Mammary epithelial cell (primary cell): ENCODE measurements at regions not wholly inside any gene's neighbourhood (a gene's known extent, or its start where the extent isn't known, plus 50 kb on each side); places are given as distances from the start of the nearest gene placed in this dataset.

ENCODE experiments used
- CTCF ChIP-seq, 2 donors: IDR thresholded peaks in 1 of 2; conservative IDR thresholded peaks in 1 of 2; 2 replicates each; pipeline ENCODE4 v1.5.1; 2011 to 2012; ENCODE audit warnings: inconsistent platforms in 2 of 2, low read length in 2 of 2, mild to moderate bottlenecking in 2 of 2, control low read depth in 1 of 2, low read depth in 1 of 2; ENCODE audit not compliant: insufficient read depth in 1 of 2; ENCODE audit errors: extremely low read depth in 1 of 2
- EZH2 ChIP-seq: IDR thresholded peaks from 2 replicates; pipeline ENCODE4 v1.6.1; 2012; ENCODE audit warnings: low read length, inconsistent platforms, borderline replicate concordance

- no peak for TF ChIP-seq CTCF (conservative IDR thresholded peaks at IDR 0.05 in 1 of 2, IDR thresholded peaks at IDR 0.05 in 1 of 2; ENCODE audit: extremely low read depth in 1 of 2, insufficient read depth in 1 of 2, low read depth in 1 of 2, low read length in 2 of 2)
- no peak for TF ChIP-seq EZH2
Observed at GRCh38 chr3:72629191-72629631, 219.0 kb downstream of the SHQ1 start.
